GM10248 (cell line): ENCODE measurements at regions not wholly inside any gene's neighbourhood (a gene's known extent, or its start where the extent isn't known, plus 50 kb on each side); places are given as distances from the start of the nearest gene placed in this dataset.

Experiments
- CTCF ChIA-PET: fragments of 300-600 bp; sonication (Branson Sonifier 250); formaldehyde crosslinking; extraction: SDS; loops from one replicate; lab custom pipeline; 2021; ENCODE audit warnings: antibody characterized with exemption; lab: Yijun Ruan, JAX
- POLR2A ChIA-PET: fragments of 350-650 bp; sonication (Branson Sonifier 250); formaldehyde crosslinking; extraction: SDS; loops from one replicate; lab custom pipeline; 2020; ENCODE audit warnings: antibody characterized with exemption; lab: Yijun Ruan, JAX
- DNase-seq: peaks from one replicate; pipeline ENCODE4 v3.0.0; 2012; ENCODE audit errors: extremely low spot score
- CTCF ChIP-seq: IDR thresholded peaks from 2 replicates; pipeline ENCODE4 v1.5.1; 2012; ENCODE audit warnings: mild to moderate bottlenecking, low read depth; ENCODE audit errors: extremely low read depth, missing control alignments, control extremely low read depth

GRCh38 chr12:59904874-59905521, 309.2 kb downstream of the SLC16A7 start:
- ChIA-PET POLR2A (no interaction called here), CTCF (interaction anchor here (1.3 kb wide), 1 partner anchor 11 kb away, joined by 4 read pairs; no protein-coding TSS in a partner anchor)
- no peak for TF ChIP-seq CTCF
- no peak for DNase-seq

DNA sequence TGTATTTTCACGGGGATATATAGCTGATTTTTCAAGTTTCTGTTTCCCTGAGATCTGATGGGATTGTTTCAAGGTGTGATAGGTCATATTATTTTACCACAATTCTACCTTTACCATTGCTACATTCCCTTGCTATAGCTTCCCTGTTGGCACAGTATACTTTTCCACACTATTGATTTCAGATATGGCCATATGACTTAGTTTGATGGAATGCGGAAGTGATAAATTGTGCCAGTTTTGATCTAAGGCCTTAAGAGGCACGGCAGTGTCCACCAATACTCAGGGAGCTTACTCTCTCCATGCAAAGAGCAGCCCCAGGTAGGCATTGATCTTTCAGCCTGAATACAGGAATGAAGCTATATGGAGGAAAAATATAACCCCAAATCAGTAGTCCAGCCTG, 315.7 kb downstream of the SLC16A7 start:
- CTCF ChIA-PET = interaction anchor here (1.0 kb wide), 1 partner anchor 22 kb away, joined by 4 read pairs; no protein-coding TSS in a partner anchor
- POLR2A ChIA-PET = no interaction called here
- no peak for DNase-seq
- no peak for TF ChIP-seq CTCF

DNA sequence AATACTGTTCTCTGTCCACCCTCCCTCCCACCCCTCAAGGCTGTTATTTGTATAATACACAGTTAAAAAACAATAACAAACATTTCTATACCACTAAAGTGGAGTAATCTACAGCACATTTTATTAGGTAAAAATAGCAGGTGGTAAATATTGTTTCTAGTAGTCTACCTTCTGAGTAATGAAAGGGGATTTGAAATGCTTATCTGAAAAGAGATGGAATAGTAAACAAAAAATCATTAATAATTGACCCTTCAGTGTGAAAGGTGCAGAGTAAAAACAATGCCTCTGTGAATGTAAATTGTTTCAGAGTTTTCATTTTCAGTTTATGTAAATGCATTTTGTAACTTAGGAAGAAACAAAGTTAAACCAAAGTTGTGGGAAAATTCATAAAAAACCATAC, 321.2 kb downstream of the SLC16A7 start:
- CTCF ChIA-PET = no interaction called here
- POLR2A ChIA-PET = no interaction called here

DNA sequence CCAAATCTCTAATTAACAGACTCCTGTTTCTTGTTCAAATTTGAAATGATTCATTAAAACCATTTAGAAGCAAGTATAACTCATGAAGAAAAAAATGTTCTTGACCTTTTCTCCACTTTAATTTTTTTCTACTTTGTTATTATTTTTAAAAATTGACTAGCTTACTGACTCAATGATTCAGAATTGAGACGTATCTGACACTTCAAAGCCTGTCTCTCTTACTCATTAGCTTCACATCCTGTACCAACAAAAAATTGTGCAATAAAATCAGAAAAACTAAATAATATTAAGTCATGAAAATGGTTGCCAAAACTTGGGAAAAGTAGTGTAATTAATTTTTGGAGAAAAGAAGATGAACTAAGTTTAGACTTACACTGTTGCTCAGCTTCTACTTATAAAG, 331.2 kb downstream of the SLC16A7 start:
- ChIA-PET CTCF (no interaction called here), POLR2A (no interaction called here)
- DNase-seq = no peak
- no peak for TF ChIP-seq CTCF

More for the DNA sequence above, 321.2 kb downstream of the SLC16A7 start:
- no peak for TF ChIP-seq CTCF
- DNase-seq = no peak

GRCh38 chr12:59928416-59928815, 332.6 kb downstream of the SLC16A7 start:
- ChIA-PET POLR2A (no interaction called here), CTCF (no interaction called here)
- DNase-seq = no peak
- no peak for TF ChIP-seq CTCF

DNA sequence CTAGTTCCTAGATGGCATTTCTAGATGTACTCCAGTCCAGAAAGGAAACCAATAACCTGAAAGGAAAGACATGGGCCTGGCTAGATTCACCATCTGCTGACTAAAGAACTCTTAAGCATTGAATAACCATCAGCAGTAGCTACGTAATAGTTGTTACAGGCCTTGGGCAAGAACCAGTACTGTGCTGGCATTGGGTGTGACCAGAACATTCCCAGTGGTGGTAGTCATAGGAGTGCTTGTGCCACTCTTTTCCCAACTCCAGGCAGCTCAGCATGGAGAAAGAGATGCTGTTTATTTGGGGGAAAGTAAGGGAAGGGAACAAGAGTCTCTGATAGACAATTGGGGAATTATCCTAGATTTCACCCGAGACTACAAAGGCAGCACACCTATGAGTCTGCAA, 333.3 kb downstream of the SLC16A7 start:
- POLR2A ChIA-PET = no interaction called here
- CTCF ChIA-PET = interaction anchor here (1.2 kb wide), 1 partner anchor 11 kb away, joined by 4 read pairs; no protein-coding TSS in a partner anchor
- TF ChIP-seq CTCF = no peak
- no peak for DNase-seq

GRCh38 chr12:59934486-59934885, 338.7 kb downstream of the SLC16A7 start:
- no peak for TF ChIP-seq CTCF
- no peak for DNase-seq
- POLR2A ChIA-PET = no interaction called here
- CTCF ChIA-PET = no interaction called here
